Transverse colon (tissue), 4 donors: ENCODE measurements at regions not wholly inside any gene's neighbourhood (a gene's known extent, or its start where the extent isn't known, plus 50 kb on each side); places are given as distances from the start of the nearest gene placed in this dataset.

Experiments
- DNase-seq: peaks from one replicate; pipeline ENCODE4 v3.0.0-alpha.2; 2019
- H3K27ac ChIP-seq, 4 donors: fragments of 200-600 bp; sonication (generic); 2 replicates each; pipeline ENCODE4 v1.5.1; 2016 to 2018; ENCODE audit warnings: inconsistent platforms in 4 of 4
- H3K27me3 ChIP-seq: fragments of 200-600 bp; sonication (generic); 2 replicates; pipeline ENCODE4 v1.5.1; 2017; ENCODE audit warnings: inconsistent platforms
- H3K36me3 ChIP-seq, 4 donors: fragments of 200-600 bp; sonication (generic); 2 replicates each; pipeline ENCODE4 v1.5.1; 2017 to 2019; ENCODE audit warnings: inconsistent platforms in 4 of 4
- H3K4me1 ChIP-seq, 4 donors: fragments of 200-600 bp; sonication (generic); 2 replicates each; pipeline ENCODE4 v1.5.1; 2017 to 2020; ENCODE audit warnings: inconsistent platforms in 4 of 4
- H3K4me3 ChIP-seq, 4 donors: fragments of 200-600 bp; sonication (generic); 1 replicate in 1 of 4; 2 replicates in 3 of 4; pipeline versions ENCODE4 v1.5.1 to v1.6.1; 2017 to 2019; ENCODE audit warnings: inconsistent platforms in 4 of 4
- H3K9me3 ChIP-seq, 2 donors: fragments of 200-600 bp; sonication (generic); 2 replicates each; pipeline ENCODE4 v1.5.1; 2017 to 2019; ENCODE audit warnings: inconsistent platforms in 2 of 2
- CTCF ChIP-seq, 5 experiments: fragments of 200-600 bp in 3 of 5; fragments of 450-650 bp in 2 of 5; sonication (generic) in 3 of 5; IDR thresholded peaks; 1 replicate in 2 of 5; 2 replicates in 3 of 5; pipeline ENCODE4 v1.5.1; 2016 to 2017; ENCODE audit warnings: antibody characterized with exemption in 5 of 5, inconsistent platforms in 3 of 5, mild to moderate bottlenecking in 2 of 5, moderate library complexity in 1 of 5
- EP300 ChIP-seq: sonication (generic); formaldehyde crosslinking; IDR thresholded peaks from one replicate; pipeline ENCODE4 v1.6.1; 2017; ENCODE audit warnings: antibody characterized with exemption, low read depth
- POLR2A ChIP-seq: fragments of 450-650 bp; IDR thresholded peaks from one replicate; pipeline ENCODE4 v1.6.1; 2016; ENCODE audit warnings: antibody characterized with exemption, mild to moderate bottlenecking, moderate library complexity
- POLR2AphosphoS5 ChIP-seq, 3 donors: sonication (generic); formaldehyde crosslinking; IDR thresholded peaks; one replicate each; pipeline ENCODE4 v1.6.1; 2016; ENCODE audit warnings: antibody characterized with exemption in 3 of 3
- WGBS, 2 donors: methylation state at CpG; one replicate each; pipeline ENCODE4 v1.1.5; 2018; ENCODE audit warnings: low coverage in 1 of 2; 5-methylcytosine and 5-hydroxymethylcytosine counted together
- in situ Hi-C, 4 donors: fragments of 200-750 bp; cut with MboI; loops; one replicate each; pipeline versions ENCODE4 v1.15.0 to v1.15.1; 2017; ENCODE audit warnings: low sequenced_read_pairs in 3 of 4, low pct_ligation_motif_present in 1 of 4, low pct_unique_long_range_greater_than_20kb in 1 of 4
- intact Hi-C: fragments of 100-400 bp; cut with DNase I; formaldehyde crosslinking; loops from one replicate; pipeline ENCODE4 v1.15.1; 2023; ENCODE audit warnings: low total_unique reads

DNA sequence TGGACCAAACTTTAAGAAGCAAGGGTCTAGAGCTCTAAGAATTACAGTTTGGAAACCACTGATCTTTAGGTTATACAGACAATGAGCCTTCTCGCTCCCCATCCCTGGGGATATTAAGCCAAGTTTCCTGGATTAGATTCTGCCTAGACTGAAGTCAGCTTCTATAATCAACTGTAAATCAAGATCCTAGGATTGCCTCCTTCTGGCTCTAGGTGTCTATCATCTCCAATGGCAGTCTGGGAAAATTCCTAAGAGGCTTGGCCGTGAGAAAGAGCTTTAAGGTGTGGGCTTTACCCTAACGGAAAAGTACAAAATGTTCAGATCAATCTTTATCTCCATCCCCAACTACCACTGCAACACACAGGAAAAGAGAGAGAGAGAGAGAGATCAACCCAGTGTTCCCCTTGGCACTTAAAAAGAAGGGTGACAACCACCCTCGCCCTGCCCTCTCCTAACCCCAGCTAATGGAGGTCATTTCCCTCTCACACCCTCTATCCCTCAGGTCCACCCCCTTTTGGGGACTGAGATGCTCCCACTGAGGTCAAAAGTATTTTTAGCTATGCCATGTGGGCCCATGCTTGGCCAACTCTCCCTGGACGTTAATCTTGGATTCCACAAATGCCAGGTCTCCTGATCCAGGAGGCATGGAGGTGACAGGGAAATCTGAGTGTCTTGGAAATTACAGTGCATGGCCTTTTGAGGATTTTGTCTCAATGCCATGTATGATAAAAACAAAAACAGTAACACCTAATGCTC is 202.8 kb upstream of the BCL6 start:
- DNase-seq, result no peak
- no peaks in the 10 kb centered on the region for H3K9me3 ChIP-seq
- no peak overlapping the region for H3K4me3 ChIP-seq
- 86 to 100% methylated on average over 1 to 5 of the region's 5 CpGs for WGBS, 2 donors
- no peak overlapping the region for H3K27ac ChIP-seq
- no peaks in the 10 kb centered on the region for H3K27me3 ChIP-seq
- no peaks in the 10 kb centered on the region for H3K4me1 ChIP-seq
- TF ChIP-seq CTCF (IDR thresholded peaks at IDR 0.05) (no peak), POLR2AphosphoS5 (IDR thresholded peaks at IDR 0.05) (no peak), POLR2A (no peak), EP300 (no peak)
- no peaks in the 10 kb centered on the region for H3K36me3 ChIP-seq
- intact Hi-C loops, result no loop called here
- in situ Hi-C loops, result no loop called here

DNA sequence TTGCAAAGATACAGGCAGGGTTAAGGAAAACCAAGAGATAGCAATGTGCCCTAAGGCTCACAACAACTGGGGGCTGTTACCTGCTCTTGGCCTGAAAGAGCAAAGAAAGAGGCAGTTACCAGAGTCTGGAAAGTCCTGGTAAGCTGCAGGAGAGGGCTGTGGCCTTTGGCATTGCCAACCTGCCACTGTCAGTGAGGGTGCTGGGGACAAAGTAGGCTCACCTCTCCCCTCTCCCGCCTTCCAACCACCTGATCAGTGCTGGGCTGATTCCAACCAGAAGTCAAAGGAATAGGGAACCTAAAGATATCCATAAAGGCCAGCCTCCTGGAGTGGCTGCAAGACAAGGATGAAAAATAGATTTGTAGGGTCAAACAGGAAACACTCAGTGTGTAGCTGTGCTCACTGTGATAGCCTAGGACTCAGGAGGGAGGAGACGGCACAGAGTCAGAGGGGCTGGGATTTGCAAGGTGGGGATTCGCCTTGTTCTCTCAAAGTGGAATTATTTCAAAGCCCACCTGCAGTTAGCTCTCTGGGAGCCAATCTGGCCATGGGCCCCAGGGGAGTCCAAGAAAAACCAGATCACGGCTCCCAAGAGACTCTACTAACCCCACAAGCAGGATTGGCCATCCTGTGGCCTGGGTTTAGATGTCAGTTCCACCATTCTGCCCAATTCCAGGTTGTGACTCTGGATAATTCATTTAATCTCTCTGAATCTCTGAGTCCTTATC is 204.0 kb upstream of the BCL6 start:
- DNase-seq, result no peak
- intact Hi-C loops, result no loop called here
- Histone ChIP-seq H3K9me3 (no peaks in the 10 kb centered on the region), H3K27me3 (no peaks in the 10 kb centered on the region), H3K36me3 (no peaks in the 10 kb centered on the region), H3K4me1 (no peaks in the 10 kb centered on the region), H3K4me3 (no peak overlapping the region), H3K27ac (no peak overlapping the region)
- TF ChIP-seq EP300 (no peak), POLR2A (no peak), CTCF (IDR thresholded peaks at IDR 0.05) (no peak), POLR2AphosphoS5 (IDR thresholded peaks at IDR 0.05) (no peak)
- in situ Hi-C loops, result no loop called here
- WGBS, 2 donors, result 95% methylated on average over 4 of the region's 4 CpGs; no CpG with 5 or more reads in 1 of the 2 donors

DNA sequence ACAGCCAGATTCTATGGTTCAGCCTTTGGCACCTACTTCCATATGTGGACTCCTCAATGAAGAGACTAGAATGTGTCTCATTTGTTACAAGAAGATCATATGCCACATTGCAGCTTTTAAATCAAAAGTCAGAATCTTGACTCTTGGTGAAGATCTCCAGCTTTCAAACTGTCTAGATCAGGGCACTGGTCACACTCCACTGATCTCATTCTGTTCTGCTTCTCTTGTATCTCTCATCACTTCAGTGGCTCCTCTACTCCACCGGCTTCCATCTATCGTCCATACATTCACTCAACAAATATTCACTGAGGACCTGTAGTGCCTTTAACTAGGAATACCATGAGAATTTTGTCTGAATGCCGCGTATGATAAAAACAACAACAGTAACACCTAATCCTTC is 203.3 kb upstream of the LPP start:
- H3K9me3 ChIP-seq, result no peaks in the 10 kb centered on the region
- no peaks in the 10 kb centered on the region for H3K36me3 ChIP-seq
- H3K4me3 ChIP-seq, result no peak overlapping the region
- 91 to 94% methylated on average over 4 of the region's 4 CpGs for WGBS, 2 donors
- no peak overlapping the region for H3K27ac ChIP-seq
- no peak for TF ChIP-seq POLR2AphosphoS5 (IDR thresholded peaks at IDR 0.05)
- no peak for TF ChIP-seq POLR2A
- TF ChIP-seq EP300, result no peak
- TF ChIP-seq CTCF (IDR thresholded peaks at IDR 0.05), result no peak
- in situ Hi-C loops, result no loop called here
- no peak for DNase-seq
- H3K27me3 ChIP-seq, result no peaks in the 10 kb centered on the region
- peaks cover 0 to 14% (median 5%) of the 10 kb centered on the region in 4 donors for H3K4me1 ChIP-seq
- intact Hi-C loops, result no loop called here

DNA sequence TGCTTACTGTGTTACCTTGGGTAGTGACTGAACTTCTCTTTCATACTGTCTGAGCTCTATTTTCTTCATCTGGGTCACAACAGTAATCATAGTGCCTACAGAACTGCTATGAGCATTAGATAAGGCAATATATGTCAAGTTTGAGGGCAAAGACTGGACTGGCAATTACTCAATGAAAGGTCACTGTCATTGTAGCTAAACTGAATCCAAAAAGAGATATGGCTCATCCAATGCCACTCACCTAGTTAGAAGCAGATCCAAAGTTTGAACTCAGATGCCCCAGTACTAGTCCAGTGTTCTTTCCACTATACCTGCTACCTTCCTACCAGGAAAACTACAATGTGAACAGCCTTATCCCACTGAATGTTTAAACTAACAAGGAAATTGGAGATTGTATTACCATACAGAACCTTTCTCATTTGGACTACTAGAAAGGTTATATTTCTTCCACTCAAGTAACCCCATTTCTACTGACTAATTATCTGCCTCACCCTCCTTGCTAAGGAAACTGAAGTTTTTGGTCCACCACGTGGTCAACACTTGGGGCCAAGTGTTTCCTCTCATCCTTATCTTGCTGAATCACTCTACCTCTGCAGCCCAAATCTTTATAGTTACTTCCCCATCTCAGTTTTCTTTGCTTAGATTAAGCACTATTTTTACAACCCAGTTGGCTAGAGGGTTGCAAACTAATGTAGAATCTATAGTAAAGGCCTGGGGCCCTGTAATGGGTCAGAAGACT is 202.3 kb upstream of the LPP start:
- Histone ChIP-seq H3K9me3 (no peaks in the 10 kb centered on the region), H3K4me3 (no peak overlapping the region), H3K4me1 (peaks cover 0 to 15% (median 7%) of the 10 kb centered on the region in 4 donors), H3K27ac (no peak overlapping the region), H3K36me3 (no peaks in the 10 kb centered on the region), H3K27me3 (no peaks in the 10 kb centered on the region)
- no peak for DNase-seq
- no peak for TF ChIP-seq CTCF (IDR thresholded peaks at IDR 0.05)
- 44 to 48% methylated on average over 1 of the region's 1 CpG for WGBS, 2 donors
- in situ Hi-C loops (no loop called here), intact Hi-C loops (no loop called here)
